Bronchial epithelial cell (primary cell): ENCODE measurements at regions not wholly inside any gene's neighbourhood (a gene's known extent, or its start where the extent isn't known, plus 50 kb on each side); places are given as distances from the start of the nearest gene placed in this dataset.

Experiments used
- DNase-seq: peaks from one replicate; pipeline ENCODE4 v3.0.0-alpha.2; 2010; ENCODE audit warnings: low read depth
- FAIRE-seq: peaks from 2 replicates; lab custom pipeline; 2011; peaks lifted over from hg19 to GRCh38; lab: Jason Lieb, UNC
- H3K27me3 ChIP-seq: 2 replicates; pipeline ENCODE4 v1.5.1; 2011; ENCODE audit warnings: low read length; ENCODE audit not compliant: control insufficient read depth, insufficient read depth
- H3K36me3 ChIP-seq: 2 replicates; pipeline ENCODE4 v1.5.1; 2011; ENCODE audit warnings: low read length; ENCODE audit not compliant: control insufficient read depth, insufficient read depth
- H3K4me3 ChIP-seq: 2 replicates; pipeline ENCODE4 v1.5.1; 2011; ENCODE audit warnings: mild to moderate bottlenecking, low read depth, low read length, control low read depth
- TF ChIP-seq, protein P1 (sequence below): IDR thresholded peaks from 2 replicates; pipeline ENCODE4 v1.5.1; 2011; ENCODE audit warnings: mild to moderate bottlenecking, moderate library complexity, low read length, control low read depth, inconsistent platforms; ENCODE audit not compliant: insufficient read depth, severe bottlenecking

DNA sequence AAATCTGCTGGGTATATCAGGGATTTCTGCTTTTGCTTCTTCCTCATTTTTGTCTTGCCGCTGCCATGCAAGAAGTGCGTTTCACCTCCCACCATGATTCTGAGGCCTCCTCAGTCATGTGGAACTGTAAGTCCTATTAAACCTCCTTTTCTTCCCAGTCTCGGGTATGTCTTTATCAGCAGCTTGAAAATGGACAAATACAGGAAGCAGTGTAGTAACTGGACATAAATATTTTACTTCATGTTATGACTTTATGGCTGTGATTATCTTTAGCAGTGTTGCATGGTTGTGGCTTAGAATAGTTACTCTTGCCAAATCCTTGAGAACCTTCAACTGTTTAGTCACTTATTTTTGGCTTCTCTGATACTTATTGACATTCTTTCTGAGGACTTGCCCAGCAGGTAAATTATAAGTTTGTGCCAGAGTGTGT, 66.2 kb upstream of the DLX2 start:
- H3K4me3 ChIP-seq, result no peak overlapping the region
- FAIRE-seq, result no peak
- no peaks in the 10 kb centered on the region for H3K27me3 ChIP-seq
- H3K36me3 ChIP-seq, result no peaks in the 10 kb centered on the region
- peak; percentile 23 for DNase-seq
- TF ChIP-seq, protein P1, sequence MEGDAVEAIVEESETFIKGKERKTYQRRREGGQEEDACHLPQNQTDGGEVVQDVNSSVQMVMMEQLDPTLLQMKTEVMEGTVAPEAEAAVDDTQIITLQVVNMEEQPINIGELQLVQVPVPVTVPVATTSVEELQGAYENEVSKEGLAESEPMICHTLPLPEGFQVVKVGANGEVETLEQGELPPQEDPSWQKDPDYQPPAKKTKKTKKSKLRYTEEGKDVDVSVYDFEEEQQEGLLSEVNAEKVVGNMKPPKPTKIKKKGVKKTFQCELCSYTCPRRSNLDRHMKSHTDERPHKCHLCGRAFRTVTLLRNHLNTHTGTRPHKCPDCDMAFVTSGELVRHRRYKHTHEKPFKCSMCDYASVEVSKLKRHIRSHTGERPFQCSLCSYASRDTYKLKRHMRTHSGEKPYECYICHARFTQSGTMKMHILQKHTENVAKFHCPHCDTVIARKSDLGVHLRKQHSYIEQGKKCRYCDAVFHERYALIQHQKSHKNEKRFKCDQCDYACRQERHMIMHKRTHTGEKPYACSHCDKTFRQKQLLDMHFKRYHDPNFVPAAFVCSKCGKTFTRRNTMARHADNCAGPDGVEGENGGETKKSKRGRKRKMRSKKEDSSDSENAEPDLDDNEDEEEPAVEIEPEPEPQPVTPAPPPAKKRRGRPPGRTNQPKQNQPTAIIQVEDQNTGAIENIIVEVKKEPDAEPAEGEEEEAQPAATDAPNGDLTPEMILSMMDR, result no peak

DNA sequence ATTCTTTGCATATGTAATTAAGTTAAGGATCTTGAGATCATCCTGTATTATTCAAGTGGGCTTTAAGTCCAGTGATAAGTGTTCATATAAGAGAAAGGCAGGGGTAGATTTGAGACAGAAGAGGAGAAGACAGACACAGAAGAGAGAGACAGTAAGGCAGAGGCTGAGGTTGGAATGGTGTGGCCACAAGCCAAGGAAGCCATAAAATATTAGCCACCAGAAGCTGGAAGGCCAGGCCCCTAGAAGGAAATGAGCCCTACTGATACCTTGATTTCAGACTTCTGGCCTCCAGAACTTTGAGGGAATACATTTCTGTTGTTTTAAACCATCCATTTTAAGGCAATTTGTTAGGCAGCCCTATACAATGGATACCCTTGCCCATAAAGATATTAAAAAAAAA, 66.9 kb upstream of the DLX2 start:
- DNase-seq (no peak), FAIRE-seq (no peak)

DNA sequence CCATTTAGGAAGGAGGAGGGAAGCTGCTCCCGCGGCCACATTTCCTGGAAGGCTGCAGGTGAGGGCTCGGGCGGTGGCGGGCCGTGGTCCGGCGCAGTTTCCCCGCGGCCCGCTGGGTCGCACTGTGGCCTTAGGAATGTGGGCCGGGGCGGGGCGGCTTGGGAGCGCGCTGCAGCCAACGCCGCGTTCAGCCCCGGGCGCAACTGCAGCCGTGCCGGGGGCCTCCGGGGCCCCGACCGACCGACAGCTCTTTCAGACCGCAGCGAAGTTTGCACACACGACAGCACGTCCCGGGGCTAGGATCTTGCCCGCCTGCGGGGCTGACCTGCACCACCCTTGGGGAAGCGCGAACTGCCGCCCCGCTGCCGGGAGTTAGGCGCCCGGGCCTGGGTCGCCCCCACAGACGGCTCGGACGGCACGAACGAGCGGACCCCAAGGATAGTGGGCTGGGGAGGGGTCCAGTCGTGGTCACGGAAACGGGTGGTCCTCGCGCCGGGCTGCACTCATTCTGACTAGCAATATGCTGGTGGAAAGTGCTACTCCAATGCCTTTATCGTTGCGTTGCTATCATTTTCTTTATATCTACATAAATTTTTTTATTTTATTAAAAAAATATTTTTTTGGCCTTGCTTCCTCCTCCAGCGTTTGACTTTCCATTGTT, 69.9 kb upstream of the DLX2 start:
- TF ChIP-seq, protein P1, result peak; percentile 81
- Histone ChIP-seq H3K27me3 (no peaks in the 10 kb centered on the region), H3K4me3 (peak overlapping the region; percentile 67), H3K36me3 (no peaks in the 10 kb centered on the region)
- FAIRE-seq, result no peak
- no peak for DNase-seq

More for the DNA sequence above, 66.9 kb upstream of the DLX2 start:
- TF ChIP-seq, protein P1, result no peak
- Histone ChIP-seq H3K36me3 (no peaks in the 10 kb centered on the region), H3K4me3 (no peak overlapping the region), H3K27me3 (no peaks in the 10 kb centered on the region)

DNA sequence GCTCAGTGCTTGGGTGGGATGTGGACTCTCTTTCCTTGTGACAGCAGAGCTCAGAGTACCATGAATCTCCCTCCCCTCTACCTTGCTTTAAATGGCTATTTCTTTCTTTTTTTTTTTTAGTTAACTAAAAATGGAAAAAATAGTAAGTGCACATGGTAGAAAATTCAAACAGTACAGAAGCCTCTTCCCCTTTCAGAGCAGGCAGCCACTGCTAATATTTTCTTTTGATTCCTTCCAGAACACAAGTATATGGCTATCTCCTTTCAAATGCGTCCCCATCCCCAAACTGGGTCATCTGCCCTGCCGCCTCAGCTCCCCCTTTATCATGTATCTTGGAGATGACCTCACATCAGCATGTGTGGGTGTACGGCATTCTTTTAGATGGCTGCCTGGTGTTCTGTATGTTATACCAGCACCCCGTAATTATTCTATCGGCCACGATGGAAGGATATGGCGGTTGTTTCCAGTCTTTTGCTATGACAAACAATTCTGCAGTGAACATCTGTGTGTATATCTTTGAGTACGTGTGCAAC, 70.5 kb upstream of the DLX2 start:
- no peaks in the 10 kb centered on the region for H3K27me3 ChIP-seq
- TF ChIP-seq, protein P1, result no peak
- H3K4me3 ChIP-seq, result peak overlapping the region; percentile 67
- H3K36me3 ChIP-seq, result no peaks in the 10 kb centered on the region
- FAIRE-seq, result no peak
- DNase-seq, result no peak

DNA sequence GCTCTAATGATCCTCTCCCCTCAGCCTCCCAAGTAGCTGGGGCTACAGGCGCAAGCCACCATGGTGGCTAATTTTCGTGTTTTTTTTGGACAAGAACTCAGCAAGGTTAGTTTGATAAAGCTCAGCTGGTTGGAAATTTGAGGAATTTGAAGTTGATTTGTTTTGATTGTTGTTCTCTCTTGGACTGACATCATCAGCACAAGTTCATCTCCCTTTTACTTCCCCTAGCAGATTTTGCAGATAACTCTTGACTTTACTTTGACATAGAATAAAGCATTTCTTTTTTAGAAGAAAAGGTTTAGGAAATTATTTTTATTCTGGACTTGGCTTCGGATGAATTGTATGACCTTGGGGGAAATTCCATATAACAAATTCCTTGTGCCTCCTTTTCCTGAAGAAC, 74.9 kb upstream of the DLX2 start:
- H3K4me3 ChIP-seq, result no peak overlapping the region
- TF ChIP-seq, protein P1, result no peak
- no peaks in the 10 kb centered on the region for H3K36me3 ChIP-seq
- no peak for DNase-seq
- FAIRE-seq, result no peak
- H3K27me3 ChIP-seq, result no peaks in the 10 kb centered on the region
